GM12872 (cell line): ENCODE measurements at regions not wholly inside any gene's neighbourhood (a gene's known extent, or its start where the extent isn't known, plus 50 kb on each side); places are given as distances from the start of the nearest gene placed in this dataset.

ENCODE experiments used
- CTCF ChIP-seq: IDR thresholded peaks from 3 replicates; pipeline ENCODE4 v1.5.1; 2011; ENCODE audit warnings: low read depth, mild to moderate bottlenecking, low read length, moderate library complexity; ENCODE audit not compliant: insufficient read depth

- no peak for TF ChIP-seq CTCF
Observed at GRCh38 chr6:146948790-146949342, 255.4 kb upstream of the STXBP5 start.

- no peak for TF ChIP-seq CTCF
Observed at GRCh38 chr6:146949425-146949824, 254.8 kb upstream of the STXBP5 start.

GRCh38 chr6:146950351-146950835 lies 253.8 kb upstream of the STXBP5 start:
- no peak for TF ChIP-seq CTCF

GRCh38 chr6:146955570-146955969 lies 248.6 kb upstream of the STXBP5 start:
- TF ChIP-seq CTCF, result no peak

- TF ChIP-seq CTCF, result no peak
Observed at GRCh38 chr6:146957181-146958093, 246.8 kb upstream of the STXBP5 start.

GRCh38 chr6:146961831-146962230 lies 242.4 kb upstream of the STXBP5 start:
- no peak for TF ChIP-seq CTCF

- no peak for TF ChIP-seq CTCF
Observed at GRCh38 chr6:146962329-146962728, 241.9 kb upstream of the STXBP5 start.
